GM12878 (cell line): ENCODE measurements at regions not wholly inside any gene's neighbourhood (a gene's known extent, or its start where the extent isn't known, plus 50 kb on each side); places are given as distances from the start of the nearest gene placed in this dataset.

Experiments
- ATAC-seq: fragments of 200-7000 bp; cut with Tn5 transposase; 3 replicates; pipeline ENCODE4 v1.9.1; 2020; ENCODE audit warnings: mild to moderate bottlenecking, moderate library complexity
- BruUV-seq: library from RNA; stranded (reverse); fragments of 400-500 nt; replicated peaks from 2 replicates; lab custom pipeline; 2021; lab: Mats Ljungman, UMichigan
- CTCF ChIA-PET: fragments of 300-600 bp; sonication (Branson Sonifier 250); formaldehyde crosslinking; extraction: SDS; loops from one replicate; lab custom pipeline; 2021; ENCODE audit warnings: inconsistent platforms; lab: Yijun Ruan, JAX
- POLR2A ChIA-PET: fragments of 350-600 bp; formaldehyde crosslinking; extraction: SDS; loops from one replicate; lab custom pipeline; 2021; ENCODE audit warnings: inconsistent platforms; lab: Charles Lee
- RAD21 ChIA-PET: fragments of 300-600 bp; sonication (Branson Sonifier 250); formaldehyde crosslinking; loops from one replicate; lab custom pipeline; 2023; ENCODE audit warnings: antibody characterized with exemption; ENCODE audit not compliant: unreplicated experiment; lab: Charles Lee
- SMC1A ChIA-PET: fragments of 300-600 bp; sonication (Branson Sonifier 250); formaldehyde crosslinking; loops from one replicate; lab custom pipeline; 2023; ENCODE audit not compliant: unreplicated experiment, uncharacterized antibody; lab: Charles Lee
- DNase-seq: peaks from one replicate; pipeline ENCODE4 v3.0.0-alpha.2; 2011; ENCODE audit warnings: low read depth, low spot score
- FAIRE-seq: peaks from 3 replicates; lab custom pipeline; 2011; peaks lifted over from hg19 to GRCh38; lab: Jason Lieb, UNC
- H2AFZ ChIP-seq: 2 replicates; pipeline ENCODE4 v1.6.0; 2011; ENCODE audit warnings: low read depth, low read length, control low read depth; ENCODE audit not compliant: control insufficient read depth
- H3K27ac ChIP-seq: 2 replicates; pipeline ENCODE4 v1.5.1; 2011; ENCODE audit warnings: control low read depth; ENCODE audit not compliant: control insufficient read depth, insufficient read depth
- H3K27me3 ChIP-seq, 2 experiments: replicated peaks in 1 of 2; 2 replicates each; pipeline versions ENCODE4 v1.6.0 to v1.6.1; 2011; ENCODE audit warnings: low read length in 1 of 2; ENCODE audit not compliant: control insufficient read depth in 2 of 2, insufficient read depth in 2 of 2
- H3K36me3 ChIP-seq, 2 experiments: 2 replicates each; pipeline ENCODE4 v1.5.1; 2011; ENCODE audit warnings: low read length in 1 of 2; ENCODE audit not compliant: control insufficient read depth in 2 of 2, insufficient read depth in 2 of 2
- H3K4me1 ChIP-seq: 2 replicates; pipeline ENCODE4 v1.6.1; 2011; ENCODE audit warnings: mild to moderate bottlenecking, low read length, moderate library complexity, mixed read lengths; ENCODE audit not compliant: control insufficient read depth, insufficient read depth
- H3K4me2 ChIP-seq: 2 replicates; pipeline ENCODE4 v1.6.0; 2011; ENCODE audit warnings: control low read depth; ENCODE audit not compliant: control insufficient read depth, insufficient read depth
- H3K4me3 ChIP-seq: fragments of 200-600 bp; sonication (generic); 2 replicates; pipeline ENCODE4 v1.5.1; 2016
- H3K79me2 ChIP-seq: 2 replicates; pipeline ENCODE4 v1.6.0; 2011; ENCODE audit warnings: low read length; ENCODE audit not compliant: control insufficient read depth, insufficient read depth
- H3K9ac ChIP-seq: 2 replicates; pipeline ENCODE4 v1.8.0; 2011; ENCODE audit warnings: low read length, control low read depth, mixed read lengths; ENCODE audit not compliant: control insufficient read depth, insufficient read depth
- H3K9me3 ChIP-seq: replicated peaks from 3 replicates; pipeline ENCODE4 v1.5.1; 2011; ENCODE audit warnings: mild to moderate bottlenecking, low read length; ENCODE audit not compliant: control insufficient read depth, insufficient read depth
- H4K20me1 ChIP-seq: 2 replicates; pipeline ENCODE4 v1.6.0; 2011; ENCODE audit not compliant: control insufficient read depth, insufficient read depth
- ETV6 ChIP-seq, 2 experiments: fragments of 450-650 bp in 1 of 2; IDR thresholded peaks in 1 of 2; conservative IDR thresholded peaks in 1 of 2; 2 replicates each; pipeline ENCODE4 v1.6.1; 2014; ENCODE audit warnings: antibody characterized with exemption in 1 of 2, borderline replicate concordance in 1 of 2, low read depth in 1 of 2, mild to moderate bottlenecking in 1 of 2, moderate library complexity in 1 of 2
- MYC ChIP-seq: IDR thresholded peaks from 2 replicates; pipeline ENCODE4 v1.6.1; 2011; ENCODE audit warnings: mild to moderate bottlenecking, low read length, moderate library complexity, inconsistent platforms; ENCODE audit not compliant: insufficient read depth, insufficient replicate concordance, insufficient read length, severe bottlenecking
- NFXL1 ChIP-seq: fragments of 450-650 bp; IDR thresholded peaks from 2 replicates; pipeline ENCODE4 v1.6.1; 2017; ENCODE audit warnings: antibody characterized with exemption, mild to moderate bottlenecking, borderline replicate concordance
- SP1 ChIP-seq: IDR thresholded peaks from one replicate; pipeline ENCODE4 v1.6.1; 2011; ENCODE audit warnings: low read depth, low read length
- TCF3 ChIP-seq: IDR thresholded peaks from 2 replicates; pipeline ENCODE4 v1.6.1; 2012; ENCODE audit warnings: low read depth, mild to moderate bottlenecking, low read length, borderline replicate concordance; ENCODE audit not compliant: insufficient read depth
- WGBS: methylation state at CpG from one replicate; pipeline ENCODE4 v1.1.6; 2016; ENCODE audit warnings: low lambda C conversion rate; ENCODE audit not compliant: insufficient replicate concordance, insufficient coverage; ENCODE audit errors: missing lambda C conversion rate; 5-methylcytosine and 5-hydroxymethylcytosine counted together
- in situ Hi-C: fragments of 300-500 bp; cut with MboI; formaldehyde crosslinking; loops from 9 replicates; pipeline ENCODE4 v1.14.3; 2018; ENCODE audit warnings: mixed read lengths
- intact Hi-C: fragments of 100-400 bp; cut with micrococcal nuclease; formaldehyde crosslinking; loops from one replicate; pipeline ENCODE4 v1.14.2; 2022; ENCODE audit not compliant: unreplicated experiment

- no peak for TF ChIP-seq MYC
- TF ChIP-seq, all 136 proteins: peak for 0
These were observed 174.0 kb downstream of the ARL4C start (continued) for GRCh38 chr2:234322766-234323465.

GRCh38 chr2:234320066-234320465, 176.8 kb downstream of the ARL4C start:
- no peaks in the 10 kb centered on the region; the same call in 2 of the 3 replicates for H3K9me3 ChIP-seq
- CTCF ChIA-PET: no interaction called here
- H3K4me1 ChIP-seq: no peaks in the 10 kb centered on the region
- 73% methylated on average over 3 of the region's 3 CpGs for WGBS
- no peak overlapping the region for H3K4me2 ChIP-seq
- no peak overlapping the region for H3K27ac ChIP-seq
- no TSS peak for BruUV-seq
- no peak for ATAC-seq
- no peaks in the 10 kb centered on the region for H4K20me1 ChIP-seq
- no peaks in the 10 kb centered on the region for H3K27me3 ChIP-seq
- no peak overlapping the region for H2AFZ ChIP-seq
- no peak overlapping the region for H3K9ac ChIP-seq
- H3K36me3 ChIP-seq: no peaks in the 10 kb centered on the region
- POLR2A ChIA-PET: no interaction called here
- RAD21 ChIA-PET: no interaction called here
- intact Hi-C loops (no loop called here), in situ Hi-C loops (no loop called here)
- TF ChIP-seq SP1: no peak
- TF ChIP-seq TCF3: no peak
- no peak for TF ChIP-seq NFXL1
- TF ChIP-seq ETV6 (conservative IDR thresholded peaks at IDR 0.05 in 1 of 2, IDR thresholded peaks at IDR 0.05 in 1 of 2; ENCODE audit: borderline replicate concordance in 1 of 2, low read depth in 1 of 2): no peak
- DNase-seq: no peak
- H3K79me2 ChIP-seq: no peaks in the 10 kb centered on the region
- SMC1A ChIA-PET: no interaction called here
- no peak for FAIRE-seq
- no peak overlapping the region for H3K4me3 ChIP-seq
